Adrenal gland (tissue), 9 donors: ENCODE measurements at regions not wholly inside any gene's neighbourhood (a gene's known extent, or its start where the extent isn't known, plus 50 kb on each side); places are given as distances from the start of the nearest gene placed in this dataset.

ENCODE experiments used
- DNase-seq, 7 donors: peaks; one replicate each; pipeline ENCODE4 v3.0.0-alpha.2; 2019 to 2020
- H3K27ac ChIP-seq, 5 donors: fragments of 200-600 bp; sonication (generic) in 4 of 5; 1 replicate in 3 of 5; 2 replicates in 2 of 5; pipeline versions ENCODE4 v1.5.1 to v1.8.0; 2016 to 2020; ENCODE audit warnings: mild to moderate bottlenecking in 1 of 5
- H3K27me3 ChIP-seq: fragments of 200-600 bp; 2 replicates; pipeline ENCODE4 v1.8.0; 2021
- H3K36me3 ChIP-seq, 2 donors: fragments of 200-600 bp; replicated peaks in 1 of 2; 1 replicate in 1 of 2; 2 replicates in 1 of 2; pipeline versions ENCODE4 v1.5.1 to v1.8.0; 2018 to 2022
- H3K4me1 ChIP-seq, 2 donors: fragments of 200-600 bp; replicated peaks in 1 of 2; 1 replicate in 1 of 2; 2 replicates in 1 of 2; pipeline versions ENCODE4 v1.5.1 to v1.8.0; 2018 to 2021
- H3K4me3 ChIP-seq, 4 donors: fragments of 200-600 bp; sonication (generic) in 3 of 4; one replicate each; pipeline ENCODE4 v1.5.1; 2016 to 2018
- H3K9me3 ChIP-seq, 3 donors: fragments of 200-600 bp; sonication (generic) in 1 of 3; replicated peaks in 1 of 3; 1 replicate in 2 of 3; 2 replicates in 1 of 3; pipeline versions ENCODE4 v1.5.1 to v1.8.0; 2016 to 2021
- POLR2A ChIP-seq, 2 donors: fragments of 450-650 bp; IDR thresholded peaks; one replicate each; pipeline ENCODE4 v1.6.1; 2017; ENCODE audit warnings: antibody characterized with exemption in 2 of 2, mild to moderate bottlenecking in 2 of 2, moderate library complexity in 1 of 2
- WGBS, 4 donors: extraction: QIAGEN DNeasy Blood & Tissue Kit in 2 of 4; methylation state at CpG; one replicate each; pipeline versions ENCODE4 v1.1.5 to v1.1.7; 2013 to 2017; 5-methylcytosine and 5-hydroxymethylcytosine counted together
- intact Hi-C, 2 donors: fragments of 100-400 bp; cut with DNase I; formaldehyde crosslinking; loops; one replicate each; pipeline versions ENCODE4 v1.14.1 to v1.15.0; 2022 to 2023
- TF ChIP-seq, protein P1 (sequence below), 6 experiments: fragments of 450-650 bp in 4 of 6; fragments of 200-600 bp in 2 of 6; sonication (generic) in 1 of 6; IDR thresholded peaks; 1 replicate in 5 of 6; 2 replicates in 1 of 6; pipeline versions ENCODE4 v1.5.1 to v1.8.0; 2016 to 2021; ENCODE audit warnings: antibody characterized with exemption in 6 of 6, mild to moderate bottlenecking in 2 of 6, moderate library complexity in 1 of 6
- donor health status: healthy with polysubstance abuse.
- donor health status: Bipolar disorder and iron deficiency.
- donor health status: DM: yes; HTN: yes; CAD: no.
- donor health status: DM: no; HTN: no; CAD: no.
- donor health status: DM: no; HTN: no; CAD: no.

- H3K27ac ChIP-seq: no peak overlapping the region
- H3K9me3 ChIP-seq: no peaks in the 10 kb centered on the region
- TF ChIP-seq, protein P1, sequence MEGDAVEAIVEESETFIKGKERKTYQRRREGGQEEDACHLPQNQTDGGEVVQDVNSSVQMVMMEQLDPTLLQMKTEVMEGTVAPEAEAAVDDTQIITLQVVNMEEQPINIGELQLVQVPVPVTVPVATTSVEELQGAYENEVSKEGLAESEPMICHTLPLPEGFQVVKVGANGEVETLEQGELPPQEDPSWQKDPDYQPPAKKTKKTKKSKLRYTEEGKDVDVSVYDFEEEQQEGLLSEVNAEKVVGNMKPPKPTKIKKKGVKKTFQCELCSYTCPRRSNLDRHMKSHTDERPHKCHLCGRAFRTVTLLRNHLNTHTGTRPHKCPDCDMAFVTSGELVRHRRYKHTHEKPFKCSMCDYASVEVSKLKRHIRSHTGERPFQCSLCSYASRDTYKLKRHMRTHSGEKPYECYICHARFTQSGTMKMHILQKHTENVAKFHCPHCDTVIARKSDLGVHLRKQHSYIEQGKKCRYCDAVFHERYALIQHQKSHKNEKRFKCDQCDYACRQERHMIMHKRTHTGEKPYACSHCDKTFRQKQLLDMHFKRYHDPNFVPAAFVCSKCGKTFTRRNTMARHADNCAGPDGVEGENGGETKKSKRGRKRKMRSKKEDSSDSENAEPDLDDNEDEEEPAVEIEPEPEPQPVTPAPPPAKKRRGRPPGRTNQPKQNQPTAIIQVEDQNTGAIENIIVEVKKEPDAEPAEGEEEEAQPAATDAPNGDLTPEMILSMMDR (IDR thresholded peaks at IDR 0.05): no peak
- no peak for TF ChIP-seq POLR2A (IDR thresholded peaks at IDR 0.05)
- H3K4me3 ChIP-seq: no peak overlapping the region
- H3K36me3 ChIP-seq: no peaks in the 10 kb centered on the region
- H3K4me1 ChIP-seq: no peaks in the 10 kb centered on the region
- H3K27me3 ChIP-seq: no peaks in the 10 kb centered on the region
- intact Hi-C loops: no loop called here
- DNase-seq: no peak
- WGBS, 4 donors: 56 to 82% (median 70%) methylated on average over 3 to 6 of the region's 6 CpGs
Measured at GRCh38 chr4:117239434-117239833, 154.1 kb upstream of the TRAM1L1 start.

DNA sequence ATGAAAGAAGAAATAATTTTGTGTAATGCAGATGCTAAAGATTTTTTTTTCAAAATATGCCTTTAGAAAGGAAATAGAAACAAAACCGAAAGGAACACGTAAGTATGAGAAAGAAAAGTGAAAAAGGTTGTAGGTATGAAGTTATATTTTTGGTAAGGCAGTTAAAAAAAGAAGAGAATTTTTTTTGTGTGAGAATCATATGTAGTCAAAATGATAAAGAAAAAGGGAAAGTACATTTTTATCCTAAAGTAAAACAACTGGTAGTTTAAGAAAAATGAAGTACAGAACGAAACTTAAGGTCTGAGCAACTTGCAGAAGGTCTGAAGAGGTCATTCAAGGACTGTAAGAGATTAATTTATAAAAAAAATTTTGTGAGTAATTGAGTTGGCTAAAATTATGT, 164.0 kb upstream of the TRAM1L1 start:
- Histone ChIP-seq H3K36me3 (no peaks in the 10 kb centered on the region), H3K27me3 (no peaks in the 10 kb centered on the region), H3K4me1 (no peaks in the 10 kb centered on the region), H3K9me3 (no peaks in the 10 kb centered on the region), H3K27ac (no peak overlapping the region), H3K4me3 (no peak overlapping the region)
- intact Hi-C loops: no loop called here
- DNase-seq: no peak
- no peak for TF ChIP-seq POLR2A (IDR thresholded peaks at IDR 0.05)
- TF ChIP-seq, protein P1 (IDR thresholded peaks at IDR 0.05): no peak
- WGBS, 4 donors: 74 to 78% (median 76%) methylated on average over 3 of the region's 3 CpGs

DNA sequence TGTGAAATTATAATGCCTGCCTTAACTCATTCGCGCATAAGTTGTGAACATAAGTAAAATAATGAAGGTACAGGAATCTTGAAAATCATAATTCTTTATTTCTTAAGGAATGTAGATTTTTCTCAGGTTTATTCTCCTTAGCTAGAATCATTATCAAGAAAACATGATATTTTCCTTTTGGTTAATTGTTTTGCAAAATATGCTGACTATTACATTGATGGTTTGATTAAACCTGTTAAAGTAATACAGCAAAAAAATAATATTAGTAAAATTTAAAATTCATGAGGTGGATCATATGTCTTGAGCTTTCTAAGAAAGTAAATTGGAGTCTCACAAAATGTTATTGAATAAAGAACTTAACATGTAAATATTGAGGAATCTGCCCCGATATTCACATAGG, 178.7 kb upstream of the TRAM1L1 start:
- no peak overlapping the region for H3K4me3 ChIP-seq

GRCh38 chr4:117267317-117267716, 181.9 kb upstream of the TRAM1L1 start:
- Histone ChIP-seq H3K4me3 (no peak overlapping the region), H3K27me3 (no peaks in the 10 kb centered on the region), H3K27ac (no peak overlapping the region), H3K36me3 (no peaks in the 10 kb centered on the region), H3K9me3 (no peaks in the 10 kb centered on the region), H3K4me1 (no peaks in the 10 kb centered on the region)
- intact Hi-C loops: no loop called here
- TF ChIP-seq, protein P1 (IDR thresholded peaks at IDR 0.05): no peak
- TF ChIP-seq POLR2A (IDR thresholded peaks at IDR 0.05): no peak
- 62 to 68% (median 66%) methylated on average over 3 of the region's 3 CpGs for whole genome bisulfite sequencing, 4 donors
- no peak for DNase-seq

More for the DNA sequence above, 178.7 kb upstream of the TRAM1L1 start:
- Histone ChIP-seq H3K27me3 (no peaks in the 10 kb centered on the region), H3K27ac (no peak overlapping the region), H3K9me3 (no peaks in the 10 kb centered on the region), H3K4me1 (no peaks in the 10 kb centered on the region), H3K36me3 (no peaks in the 10 kb centered on the region)
- intact Hi-C loops: no loop called here
- no peak for DNase-seq
- no peak for TF ChIP-seq POLR2A (IDR thresholded peaks at IDR 0.05)
- TF ChIP-seq, protein P1 (IDR thresholded peaks at IDR 0.05): no peak
- WGBS, 4 donors: 87 to 95% (median 92%) methylated on average over 3 of the region's 3 CpGs
